HG03135 (cell line): ENCODE measurements at regions not wholly inside any gene's neighbourhood (a gene's known extent, or its start where the extent isn't known, plus 50 kb on each side); places are given as distances from the start of the nearest gene placed in this dataset.
"Not testable (repeated sequence)": the region's sequence is repeated elsewhere in the genome, so short reads cannot be mapped to it uniquely, and the experiment has no call there.

Experiments used
- ATAC-seq: cut with Tn5 transposase; IDR thresholded peaks from one replicate; pipeline ENCODE4 v1.9.1; 2021; ENCODE audit warnings: mild to moderate bottlenecking, moderate library complexity; ENCODE audit not compliant: unreplicated experiment

DNA sequence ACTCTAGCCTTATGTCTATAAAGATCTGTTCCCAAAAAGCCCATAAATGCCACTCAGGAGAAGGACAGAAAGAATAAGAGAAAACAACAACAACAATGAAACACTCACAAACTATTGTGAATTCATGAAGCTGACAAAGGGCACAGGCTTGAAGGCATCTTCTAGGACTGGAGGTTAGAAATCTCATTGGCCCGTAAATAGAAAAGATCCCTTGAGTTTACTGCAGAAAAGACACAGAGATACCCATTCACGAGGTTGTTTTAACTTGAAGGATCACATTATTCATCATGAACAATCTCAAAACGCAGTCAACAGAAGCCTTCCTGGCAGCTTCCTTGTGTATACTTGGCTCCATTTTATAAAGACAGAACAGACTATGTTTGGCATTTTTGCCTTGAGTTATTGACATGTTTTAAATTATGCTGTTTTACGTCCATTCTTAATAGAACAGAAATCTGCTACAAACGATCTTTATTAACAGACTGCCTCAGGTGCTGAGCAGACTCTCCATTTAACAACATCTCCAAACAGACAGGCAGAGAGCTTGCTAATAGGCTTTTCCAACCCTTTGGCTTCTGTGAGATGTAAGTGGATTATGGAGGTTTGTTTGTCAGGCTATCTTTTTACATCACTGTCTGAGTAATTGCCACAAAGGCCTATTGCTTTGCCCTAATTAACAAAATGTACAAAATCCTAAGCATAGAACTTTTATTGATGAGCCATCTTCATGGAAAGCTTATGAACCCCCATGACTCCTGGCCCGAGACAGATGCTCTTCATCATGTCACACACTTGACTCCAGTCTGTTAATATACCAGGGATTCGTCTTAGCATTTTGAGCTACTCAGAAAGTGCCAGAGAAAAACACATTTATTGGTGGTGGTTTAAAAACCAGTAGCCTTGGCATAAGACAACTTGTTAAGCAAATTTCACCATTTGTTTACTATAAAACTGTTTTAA lies 735.3 kb upstream of the ZNF608 start:
- ATAC-seq = no peak

DNA sequence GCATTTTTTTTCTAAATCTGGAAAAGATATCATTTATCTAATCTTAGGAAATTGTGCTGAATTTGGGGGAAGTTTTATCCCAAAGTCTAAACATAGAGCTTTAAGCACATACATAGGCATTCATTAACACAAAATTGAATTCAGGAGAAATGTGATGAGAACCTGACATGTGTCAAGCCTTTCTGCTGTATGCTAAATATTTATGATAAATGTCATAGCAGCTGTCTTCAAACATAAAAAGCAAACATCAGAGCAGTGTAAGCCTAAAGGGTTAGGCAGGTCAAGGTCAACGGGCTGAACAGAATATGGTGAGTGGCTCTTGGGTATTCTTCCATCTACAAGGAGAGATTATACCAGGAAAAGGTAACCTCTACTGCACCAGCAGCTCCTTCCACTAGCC lies 737.2 kb upstream of the ZNF608 start:
- ATAC-seq = no peak

GRCh38 chr5:125484272-125484741 lies 737.9 kb upstream of the ZNF608 start:
- ATAC-seq = no peak

GRCh38 chr5:125484742-125485641 lies 738.6 kb upstream of the ZNF608 start:
- ATAC-seq = no peak

DNA sequence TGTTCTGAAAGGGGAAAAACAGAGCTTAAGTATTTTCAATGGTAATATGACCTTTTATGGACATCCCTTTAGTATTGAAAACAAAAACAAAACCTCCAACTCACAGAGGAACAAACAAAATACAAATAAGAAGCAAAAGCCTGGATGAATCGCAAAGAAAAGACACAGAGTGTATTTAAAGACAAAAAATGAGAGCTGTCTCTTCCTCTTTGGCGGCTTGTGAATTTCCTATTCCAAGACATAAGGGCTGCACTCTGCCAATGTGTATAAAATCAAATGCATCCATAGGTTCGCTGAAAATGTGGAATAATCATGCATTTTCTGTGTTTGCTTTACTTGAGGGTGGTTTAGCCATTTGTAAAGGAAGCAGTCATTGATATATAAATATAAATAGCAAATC lies 739.3 kb upstream of the ZNF608 start:
- ATAC-seq = no peak

DNA sequence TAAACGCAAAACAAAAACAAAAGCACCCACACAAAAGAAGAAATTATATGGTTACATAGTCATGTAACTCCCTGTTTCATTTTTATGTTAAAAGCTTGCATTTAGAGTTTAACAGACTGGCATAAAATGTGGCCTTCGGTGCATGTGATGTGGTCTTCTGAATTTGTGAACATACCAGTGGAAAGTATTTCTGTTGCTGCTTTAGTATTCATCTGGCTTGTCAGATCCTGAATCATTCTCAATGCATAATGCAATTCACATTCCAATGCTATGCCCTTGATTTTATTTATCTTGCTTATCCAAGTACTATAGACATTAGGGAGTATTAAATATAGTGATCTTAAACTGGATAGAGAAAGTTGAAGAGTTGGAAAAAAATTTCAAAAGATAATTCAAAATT lies 740.2 kb upstream of the ZNF608 start:
- ATAC-seq = no peak

- ATAC-seq = no peak
Measured at GRCh38 chr5:125487231-125487630, 740.8 kb upstream of the ZNF608 start.

- not testable (repeated sequence) for ATAC-seq
Measured at GRCh38 chr5:125487652-125488051, 741.2 kb upstream of the ZNF608 start.

DNA sequence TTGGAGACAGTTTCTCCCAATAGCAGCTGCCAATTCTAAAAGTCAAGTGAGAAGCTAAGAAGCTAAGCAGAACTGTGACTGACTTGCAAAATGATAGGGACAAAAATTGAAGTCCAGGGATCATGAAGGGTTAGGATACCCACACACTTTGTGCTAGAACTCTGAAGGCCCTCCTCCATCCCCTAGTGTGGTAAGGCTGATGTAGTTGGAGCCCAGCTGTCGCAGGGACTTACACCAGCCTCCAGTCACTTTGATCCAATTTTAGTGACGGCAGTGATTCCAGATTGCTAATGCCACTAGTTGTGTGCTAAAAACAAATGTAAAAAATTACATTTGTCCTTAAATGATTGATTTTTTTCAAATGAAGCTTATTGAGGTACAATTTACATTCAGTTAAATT lies 742.7 kb upstream of the ZNF608 start:
- no peak for ATAC-seq

DNA sequence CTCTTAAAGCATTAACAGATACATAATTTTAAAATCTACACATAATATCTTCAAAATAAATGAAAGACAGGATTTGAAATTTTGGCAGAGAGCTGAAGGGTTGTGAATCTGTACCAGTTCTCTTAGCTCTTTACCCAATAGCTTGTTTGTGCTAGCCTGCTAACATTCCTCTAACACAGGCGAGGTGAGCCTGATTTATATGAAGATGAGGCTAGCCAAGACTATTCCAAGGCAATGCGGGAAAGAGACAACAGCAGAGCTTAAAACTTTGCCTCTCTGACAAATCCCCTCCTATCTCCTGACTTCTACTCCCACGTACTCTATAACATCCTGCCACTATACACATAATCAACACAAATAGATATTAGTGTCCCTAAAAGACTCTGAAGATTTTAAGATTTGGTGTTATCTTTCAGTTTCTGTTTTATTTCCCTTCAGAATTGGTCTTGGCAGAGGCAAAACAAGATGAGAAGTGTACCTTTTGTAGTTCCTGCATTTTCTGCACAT lies 745.6 kb upstream of the ZNF608 start:
- ATAC-seq = no peak

DNA sequence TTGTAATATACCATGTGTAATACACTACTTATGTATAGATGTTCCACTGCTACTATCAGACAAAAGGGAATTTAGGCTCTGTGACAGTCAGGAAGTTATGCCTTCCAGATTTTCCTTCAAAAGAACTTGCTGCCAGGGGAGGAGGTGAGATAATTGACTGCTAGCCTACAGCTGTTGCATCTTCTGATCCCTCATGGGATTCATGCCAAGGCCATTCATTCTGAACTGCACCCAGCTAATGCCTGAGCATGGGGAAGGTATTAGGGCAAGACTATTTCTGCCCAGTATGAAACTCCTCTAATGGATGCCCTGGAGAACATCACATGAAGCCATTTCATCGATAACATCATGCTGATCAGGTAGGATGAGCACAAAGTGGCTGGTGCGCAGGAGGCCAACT lies 746.5 kb upstream of the ZNF608 start:
- ATAC-seq = no peak

GRCh38 chr5:125496393-125496792 lies 750.0 kb upstream of the ZNF608 start:
- ATAC-seq = no peak

GRCh38 chr5:125497651-125498050 lies 751.2 kb upstream of the ZNF608 start:
- ATAC-seq = no peak

- ATAC-seq = no peak
Measured at GRCh38 chr5:125499636-125500332, 753.3 kb upstream of the ZNF608 start.

GRCh38 chr5:125501396-125501795 lies 755.0 kb upstream of the ZNF608 start:
- ATAC-seq = no peak

- ATAC-seq = no peak
Measured at GRCh38 chr5:125503946-125504345, 757.5 kb upstream of the ZNF608 start.

GRCh38 chr5:125505115-125505514 lies 758.7 kb upstream of the ZNF608 start:
- ATAC-seq = no peak

DNA sequence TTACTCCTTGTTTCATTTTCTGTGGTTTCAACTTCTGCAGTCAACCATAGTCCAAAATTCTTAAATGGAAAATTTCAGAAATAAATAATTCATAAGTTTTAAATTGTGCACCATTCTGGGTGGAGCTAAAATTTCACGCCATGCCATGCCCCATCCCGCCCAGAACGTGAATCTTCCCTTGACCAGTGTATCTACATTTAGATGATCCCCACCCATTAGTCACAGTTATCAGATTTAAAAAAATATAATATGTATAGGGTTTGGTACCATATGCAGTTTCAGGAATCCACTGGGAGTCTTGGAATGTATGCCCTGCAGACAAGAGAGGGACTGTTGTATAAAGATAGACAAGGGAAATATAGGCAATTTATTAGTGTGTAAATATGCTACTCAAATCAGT lies 759.7 kb upstream of the ZNF608 start:
- ATAC-seq = no peak

DNA sequence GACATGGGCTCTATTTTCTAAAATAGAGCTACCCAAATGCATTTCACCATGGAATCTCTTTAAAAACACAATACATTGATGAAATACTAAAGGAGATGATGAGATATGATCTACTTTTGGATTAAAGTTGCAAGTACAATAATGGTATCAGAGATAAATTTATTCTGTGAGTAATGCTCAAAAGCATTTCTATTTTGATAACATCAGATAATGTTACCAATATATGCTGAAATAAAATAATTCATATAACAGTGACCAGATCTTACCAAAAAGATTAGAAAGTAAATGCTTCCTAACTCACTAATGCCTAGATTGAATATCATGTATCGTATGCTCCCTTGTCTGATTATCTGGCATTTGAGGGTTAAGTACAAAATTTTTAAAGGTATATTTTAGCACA lies 761.8 kb upstream of the ZNF608 start:
- no peak for ATAC-seq

- ATAC-seq = no peak
Measured at GRCh38 chr5:125510651-125511050, 764.2 kb upstream of the ZNF608 start.
